ENCODE measurements at regions not wholly inside any gene's neighbourhood (a gene's known extent, or its start where the extent isn't known, plus 50 kb on each side); places are given as distances from the start of the nearest gene placed in this dataset.

DNA sequence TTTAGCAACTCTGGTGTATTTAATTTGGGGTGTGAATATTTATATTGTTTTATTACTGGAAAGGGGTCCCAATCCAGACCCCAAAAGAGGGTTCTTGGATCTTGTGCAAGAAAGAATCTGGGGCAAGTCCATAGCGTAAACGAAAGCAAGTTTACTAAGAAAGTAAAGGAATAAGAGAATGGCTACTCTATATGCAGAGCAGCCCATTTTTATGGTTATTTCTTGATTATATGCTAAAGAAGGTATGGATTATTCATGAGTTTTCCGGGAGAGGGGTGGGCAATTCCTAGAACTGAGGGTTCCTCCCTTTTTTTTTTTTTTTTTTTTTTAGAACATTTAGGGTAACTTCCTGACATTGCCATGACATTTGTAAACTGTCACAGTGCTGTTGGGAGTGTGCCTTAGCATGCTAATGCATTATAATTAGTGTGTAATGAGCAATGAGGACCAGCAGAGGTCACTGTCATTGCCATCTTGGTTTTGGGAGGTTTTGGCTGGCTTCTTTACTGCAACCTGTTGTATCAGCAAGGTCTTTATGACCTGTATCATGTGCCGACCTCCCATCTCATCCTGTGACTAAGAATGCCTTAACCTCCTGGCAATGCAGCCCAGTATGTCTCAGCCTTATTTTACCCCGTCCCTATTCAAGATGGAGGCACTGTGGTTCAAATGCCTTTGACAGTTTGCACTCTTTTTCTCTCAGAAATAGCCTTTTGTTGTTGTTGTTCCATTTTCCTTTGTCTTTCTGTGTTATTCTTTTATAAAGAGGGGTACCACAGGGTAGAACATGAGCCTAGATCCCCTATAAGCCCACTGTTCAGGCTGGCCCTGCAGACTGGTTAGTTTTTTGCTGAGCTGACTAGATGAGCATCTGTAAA is 75.5 kb upstream of the DCD start:
- no peaks in the 10 kb centered on the region for H3K79me2 ChIP-seq (ENCODE audit: low read length)
- no peak overlapping the region for H3K4me3 ChIP-seq (ENCODE audit: low read length)
- H2AFZ ChIP-seq (ENCODE audit: low read length): no peak overlapping the region
- H3K9me3 ChIP-seq (replicated peaks; ENCODE audit: insufficient read depth, low read length): no peaks in the 10 kb centered on the region
- no peak overlapping the region for H3K4me2 ChIP-seq (ENCODE audit: low read depth, low read length)
- H3K9ac ChIP-seq (ENCODE audit: low read length): no peak overlapping the region
- no peaks in the 10 kb centered on the region for H3K27me3 ChIP-seq (replicated peaks; ENCODE audit: insufficient read depth, low read length)
- no peaks in the 10 kb centered on the region for H3K36me3 ChIP-seq (replicated peaks; ENCODE audit: insufficient read depth, low read length)
- DNase-seq: peak; percentile 64
- no peaks in the 10 kb centered on the region for H3K9me2 ChIP-seq (replicated peaks; ENCODE audit: insufficient read depth, low read length)
- no peaks in the 10 kb centered on the region for H4K20me1 ChIP-seq (ENCODE audit: insufficient read depth, low read length)
- no peak for TF ChIP-seq EZH2 (optimal IDR thresholded peaks at IDR 0.05; ENCODE audit: low read depth, low read length)
- TF ChIP-seq, protein P1, sequence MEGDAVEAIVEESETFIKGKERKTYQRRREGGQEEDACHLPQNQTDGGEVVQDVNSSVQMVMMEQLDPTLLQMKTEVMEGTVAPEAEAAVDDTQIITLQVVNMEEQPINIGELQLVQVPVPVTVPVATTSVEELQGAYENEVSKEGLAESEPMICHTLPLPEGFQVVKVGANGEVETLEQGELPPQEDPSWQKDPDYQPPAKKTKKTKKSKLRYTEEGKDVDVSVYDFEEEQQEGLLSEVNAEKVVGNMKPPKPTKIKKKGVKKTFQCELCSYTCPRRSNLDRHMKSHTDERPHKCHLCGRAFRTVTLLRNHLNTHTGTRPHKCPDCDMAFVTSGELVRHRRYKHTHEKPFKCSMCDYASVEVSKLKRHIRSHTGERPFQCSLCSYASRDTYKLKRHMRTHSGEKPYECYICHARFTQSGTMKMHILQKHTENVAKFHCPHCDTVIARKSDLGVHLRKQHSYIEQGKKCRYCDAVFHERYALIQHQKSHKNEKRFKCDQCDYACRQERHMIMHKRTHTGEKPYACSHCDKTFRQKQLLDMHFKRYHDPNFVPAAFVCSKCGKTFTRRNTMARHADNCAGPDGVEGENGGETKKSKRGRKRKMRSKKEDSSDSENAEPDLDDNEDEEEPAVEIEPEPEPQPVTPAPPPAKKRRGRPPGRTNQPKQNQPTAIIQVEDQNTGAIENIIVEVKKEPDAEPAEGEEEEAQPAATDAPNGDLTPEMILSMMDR (IDR thresholded peaks at IDR 0.05; ENCODE audit: low read length): peak; percentile 62
- no peak for TF ChIP-seq EZH2phosphoT487 (IDR thresholded peaks at IDR 0.05; ENCODE audit: low read length)
- H3K27ac ChIP-seq (ENCODE audit: low read length): no peak overlapping the region
- no peaks in the 10 kb centered on the region; the same call in 1 of the 2 replicates for H3F3A ChIP-seq (ENCODE audit: insufficient read depth, low read length)
- H3K4me1 ChIP-seq (ENCODE audit: low read length): peaks cover 12% of the 10 kb centered on the region

DNA sequence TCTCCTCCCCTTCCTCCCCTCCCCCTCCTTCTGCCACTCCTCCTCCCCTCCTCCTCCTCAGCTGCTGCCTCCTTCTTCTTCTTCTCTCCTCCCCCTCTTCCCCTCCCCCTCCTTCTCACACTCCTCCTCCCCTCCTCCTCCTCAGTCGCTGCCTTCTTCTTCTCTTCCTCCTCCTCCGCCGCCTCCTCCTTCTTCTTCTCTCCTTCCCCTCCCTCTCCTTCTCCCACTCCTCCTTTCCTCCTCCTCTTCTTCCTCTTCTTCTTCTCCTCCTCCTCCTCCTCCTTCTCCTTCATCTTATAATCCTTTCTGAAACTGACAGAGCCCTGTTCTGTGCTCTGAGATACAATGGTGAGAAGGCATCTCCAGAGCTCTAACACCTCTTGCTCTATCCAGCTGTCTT is 73.1 kb upstream of the DCD start:
- no peak for DNase-seq
- H2AFZ ChIP-seq (ENCODE audit: low read length): no peak overlapping the region
- H3K79me2 ChIP-seq (ENCODE audit: low read length): no peaks in the 10 kb centered on the region
- H3K4me2 ChIP-seq (ENCODE audit: low read depth, low read length): no peak overlapping the region
- TF ChIP-seq EZH2 (optimal IDR thresholded peaks at IDR 0.05; ENCODE audit: low read depth, low read length) (no peak), EZH2phosphoT487 (IDR thresholded peaks at IDR 0.05; ENCODE audit: low read length) (no peak)
- TF ChIP-seq, protein P1 (IDR thresholded peaks at IDR 0.05; ENCODE audit: low read length): no peak
- H3K9me3 ChIP-seq (replicated peaks; ENCODE audit: insufficient read depth, low read length): no peaks in the 10 kb centered on the region
- H3F3A ChIP-seq (ENCODE audit: insufficient read depth, low read length): no peaks in the 10 kb centered on the region; the same call in 1 of the 2 replicates
- no peaks in the 10 kb centered on the region for H4K20me1 ChIP-seq (ENCODE audit: insufficient read depth, low read length)
- no peak overlapping the region for H3K4me3 ChIP-seq (ENCODE audit: low read length)
- H3K27me3 ChIP-seq (replicated peaks; ENCODE audit: insufficient read depth, low read length): no peaks in the 10 kb centered on the region
- no peak overlapping the region for H3K9ac ChIP-seq (ENCODE audit: low read length)
- peaks cover 12% of the 10 kb centered on the region for H3K4me1 ChIP-seq (ENCODE audit: low read length)
- H3K36me3 ChIP-seq (replicated peaks; ENCODE audit: insufficient read depth, low read length): no peaks in the 10 kb centered on the region
- H3K9me2 ChIP-seq (replicated peaks; ENCODE audit: insufficient read depth, low read length): no peaks in the 10 kb centered on the region
- no peak overlapping the region for H3K27ac ChIP-seq (ENCODE audit: low read length)

DNA sequence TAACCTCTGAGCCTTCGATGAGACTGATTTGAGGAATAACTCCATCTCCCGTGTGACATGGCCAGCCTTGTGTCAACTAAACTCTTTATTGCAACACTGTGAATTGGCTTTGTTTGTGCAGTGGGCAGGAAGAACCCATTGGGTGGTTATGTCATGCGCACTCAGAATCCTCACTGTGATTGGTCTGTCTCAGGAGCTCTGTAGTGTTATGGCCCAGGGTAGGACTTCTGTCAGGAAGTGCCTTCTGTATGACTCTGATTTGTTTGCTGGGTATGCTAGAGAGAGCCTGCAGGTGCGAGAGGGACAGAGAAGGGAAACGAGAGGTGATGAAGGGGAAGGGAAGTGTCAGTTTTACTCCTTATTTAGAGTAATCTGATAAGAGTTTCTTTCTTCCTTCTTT is 71.5 kb upstream of the DCD start:
- Histone ChIP-seq H3K9me3 (replicated peaks; ENCODE audit: insufficient read depth, low read length) (no peaks in the 10 kb centered on the region), H4K20me1 (ENCODE audit: insufficient read depth, low read length) (no peaks in the 10 kb centered on the region), H3K9me2 (replicated peaks; ENCODE audit: insufficient read depth, low read length) (no peaks in the 10 kb centered on the region), H3K4me1 (ENCODE audit: low read length) (peaks cover 12% of the 10 kb centered on the region), H3K79me2 (ENCODE audit: low read length) (no peaks in the 10 kb centered on the region), H3K36me3 (replicated peaks; ENCODE audit: insufficient read depth, low read length) (no peaks in the 10 kb centered on the region), H2AFZ (ENCODE audit: low read length) (no peak overlapping the region), H3K9ac (ENCODE audit: low read length) (no peak overlapping the region), H3K4me3 (ENCODE audit: low read length) (no peak overlapping the region), H3F3A (ENCODE audit: insufficient read depth, low read length) (no peaks in the 10 kb centered on the region; the same call in 1 of the 2 replicates), H3K4me2 (ENCODE audit: low read depth, low read length) (peak overlapping the region; percentile 13; the same call in 1 of the 2 replicates), H3K27me3 (replicated peaks; ENCODE audit: insufficient read depth, low read length) (no peaks in the 10 kb centered on the region), H3K27ac (ENCODE audit: low read length) (no peak overlapping the region)
- TF ChIP-seq, protein P1 (IDR thresholded peaks at IDR 0.05; ENCODE audit: low read length): no peak
- TF ChIP-seq EZH2phosphoT487 (IDR thresholded peaks at IDR 0.05; ENCODE audit: low read length) (no peak), EZH2 (optimal IDR thresholded peaks at IDR 0.05; ENCODE audit: low read depth, low read length) (no peak)
- DNase-seq: peak; percentile 39
